DOHH2 (cell line): ENCODE measurements at regions not wholly inside any gene's neighbourhood (a gene's known extent, or its start where the extent isn't known, plus 50 kb on each side); places are given as distances from the start of the nearest gene placed in this dataset.

Experiments
- H3F3A ChIP-seq: fragments of 200-600 bp; sonication (generic), shearing (Covaris generic); 2 replicates; pipeline ENCODE4 v1.6.0; 2016; ENCODE audit warnings: antibody characterized with exemption, mild to moderate bottlenecking; ENCODE audit not compliant: control insufficient read depth, insufficient read depth
- H3K27ac ChIP-seq: fragments of 200-600 bp; sonication (generic); 2 replicates; pipeline ENCODE4 v1.5.1; 2014; ENCODE audit warnings: low read depth, mild to moderate bottlenecking, low read length, moderate library complexity
- H3K27me3 ChIP-seq: fragments of 200-600 bp; sonication (generic); 2 replicates; pipeline ENCODE4 v1.6.1; 2014; ENCODE audit warnings: mild to moderate bottlenecking, low read length, mixed read lengths; ENCODE audit not compliant: control insufficient read depth
- H3K36me3 ChIP-seq: fragments of 200-600 bp; sonication (generic); 2 replicates; pipeline ENCODE4 v1.6.1; 2014; ENCODE audit warnings: mild to moderate bottlenecking, low read length, moderate library complexity, mixed read lengths; ENCODE audit not compliant: control insufficient read depth
- H3K4me1 ChIP-seq: fragments of 200-600 bp; sonication (generic); 2 replicates; pipeline ENCODE4 v1.6.1; 2014; ENCODE audit warnings: mild to moderate bottlenecking, low read length, mixed read lengths; ENCODE audit not compliant: control insufficient read depth
- H3K4me2 ChIP-seq: fragments of 200-600 bp; sonication (generic); 2 replicates; pipeline ENCODE4 v1.6.0; 2014; ENCODE audit warnings: mild to moderate bottlenecking, low read length, moderate library complexity
- H3K4me3 ChIP-seq: fragments of 200-600 bp; sonication (generic); 2 replicates; pipeline ENCODE4 v1.5.1; 2014; ENCODE audit warnings: mild to moderate bottlenecking, low read length, mixed read lengths
- H3K79me2 ChIP-seq: fragments of 200-600 bp; sonication (generic); 2 replicates; pipeline ENCODE4 v1.6.1; 2014; ENCODE audit warnings: mild to moderate bottlenecking, low read length, mixed read lengths; ENCODE audit not compliant: control insufficient read depth
- H3K9me2 ChIP-seq: fragments of 200-600 bp; sonication (generic); replicated peaks from 2 replicates; pipeline ENCODE4 v1.6.1; 2014; ENCODE audit warnings: mild to moderate bottlenecking, low read length, mixed read lengths; ENCODE audit not compliant: control insufficient read depth
- H3K9me3 ChIP-seq: fragments of 200-600 bp; sonication (generic); 2 replicates; pipeline ENCODE4 v1.6.1; 2014; ENCODE audit warnings: antibody characterized with exemption, low read length, mixed read lengths; ENCODE audit not compliant: control insufficient read depth, insufficient read depth
- H4K20me1 ChIP-seq: fragments of 200-600 bp; sonication (generic); 2 replicates; pipeline ENCODE4 v1.6.0; 2014; ENCODE audit warnings: low read depth, mild to moderate bottlenecking, antibody characterized with exemption, low read length, moderate library complexity; ENCODE audit not compliant: control insufficient read depth, insufficient read depth
- CTCF ChIP-seq: fragments of 200-600 bp; sonication (generic); IDR thresholded peaks from one replicate; pipeline ENCODE4 v1.5.1; 2014; ENCODE audit warnings: antibody characterized with exemption, mild to moderate bottlenecking, low read depth, low read length; ENCODE audit not compliant: poor library complexity, severe bottlenecking
- EZH2phosphoT487 ChIP-seq: fragments of 200-600 bp; sonication (generic); IDR thresholded peaks from 2 replicates; pipeline ENCODE4 v1.6.1; 2017; ENCODE audit warnings: borderline replicate concordance, mild to moderate bottlenecking, antibody characterized with exemption, low read length, moderate library complexity, mixed read lengths

- no peaks in the 10 kb centered on the region for H3K36me3 ChIP-seq
- no peaks in the 10 kb centered on the region for H3K79me2 ChIP-seq
- no peaks in the 10 kb centered on the region for H3K4me1 ChIP-seq
- no peaks in the 10 kb centered on the region for H3K9me3 ChIP-seq
- no peaks in the 10 kb centered on the region for H4K20me1 ChIP-seq
- H3F3A ChIP-seq = no peaks in the 10 kb centered on the region
- H3K27me3 ChIP-seq = peaks cover 5% of the 10 kb centered on the region
- no peaks in the 10 kb centered on the region for H3K9me2 ChIP-seq
- TF ChIP-seq CTCF = no peak
- TF ChIP-seq EZH2phosphoT487 = no peak
- H3K27ac ChIP-seq = no peak overlapping the region
- H3K4me3 ChIP-seq = no peak overlapping the region
- H3K4me2 ChIP-seq = no peak overlapping the region
Observed at GRCh38 chr12:65565601-65566560, 258.4 kb upstream of the HMGA2 start.

GRCh38 chr12:65566751-65567150, 257.5 kb upstream of the HMGA2 start:
- Histone ChIP-seq H3K36me3 (no peaks in the 10 kb centered on the region), H3K4me3 (no peak overlapping the region), H3K4me1 (no peaks in the 10 kb centered on the region), H3K27me3 (peaks cover 4% of the 10 kb centered on the region), H3K79me2 (no peaks in the 10 kb centered on the region), H3F3A (no peaks in the 10 kb centered on the region), H3K9me3 (no peaks in the 10 kb centered on the region), H3K9me2 (no peaks in the 10 kb centered on the region), H3K4me2 (no peak overlapping the region), H3K27ac (no peak overlapping the region), H4K20me1 (no peaks in the 10 kb centered on the region)
- TF ChIP-seq CTCF (no peak), EZH2phosphoT487 (no peak)

GRCh38 chr12:65567820-65568219, 256.5 kb upstream of the HMGA2 start:
- Histone ChIP-seq H3K27me3 (peaks cover 4% of the 10 kb centered on the region), H3K4me1 (no peaks in the 10 kb centered on the region), H3K9me2 (no peaks in the 10 kb centered on the region), H3K79me2 (no peaks in the 10 kb centered on the region), H3K27ac (no peak overlapping the region), H3F3A (no peaks in the 10 kb centered on the region), H3K36me3 (no peaks in the 10 kb centered on the region), H3K9me3 (no peaks in the 10 kb centered on the region), H3K4me2 (no peak overlapping the region), H4K20me1 (no peaks in the 10 kb centered on the region), H3K4me3 (no peak overlapping the region)
- TF ChIP-seq EZH2phosphoT487 = no peak
- TF ChIP-seq CTCF = no peak
